ENCODE measurements at regions not wholly inside any gene's neighbourhood (a gene's known extent, or its start where the extent isn't known, plus 50 kb on each side); places are given as distances from the start of the nearest gene placed in this dataset.
"Not testable (repeated sequence)": the region's sequence is repeated elsewhere in the genome, so short reads cannot be mapped to it uniquely, and the experiment has no call there.

DNA sequence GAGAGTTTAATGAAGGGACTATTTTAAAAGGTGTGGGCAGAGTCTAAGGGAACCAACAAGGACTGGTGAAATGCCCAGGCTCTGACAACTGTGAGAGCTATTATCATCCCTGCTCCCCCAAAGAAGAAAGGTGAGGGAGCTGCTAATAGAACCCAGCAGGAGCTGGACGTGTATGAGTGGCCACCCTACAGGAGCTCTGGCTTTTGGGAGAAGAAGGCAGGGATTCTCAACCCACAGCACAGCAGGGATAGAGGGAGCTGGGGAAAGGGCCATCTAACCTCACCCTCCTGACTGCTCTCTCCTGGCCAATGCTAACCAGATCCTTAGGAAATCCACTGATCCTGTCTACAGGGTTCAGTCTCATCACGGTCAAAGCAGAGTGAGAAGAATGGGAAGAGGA, 57.1 kb downstream of the GRIN2B start:
- DNase-seq: no peak

DNA sequence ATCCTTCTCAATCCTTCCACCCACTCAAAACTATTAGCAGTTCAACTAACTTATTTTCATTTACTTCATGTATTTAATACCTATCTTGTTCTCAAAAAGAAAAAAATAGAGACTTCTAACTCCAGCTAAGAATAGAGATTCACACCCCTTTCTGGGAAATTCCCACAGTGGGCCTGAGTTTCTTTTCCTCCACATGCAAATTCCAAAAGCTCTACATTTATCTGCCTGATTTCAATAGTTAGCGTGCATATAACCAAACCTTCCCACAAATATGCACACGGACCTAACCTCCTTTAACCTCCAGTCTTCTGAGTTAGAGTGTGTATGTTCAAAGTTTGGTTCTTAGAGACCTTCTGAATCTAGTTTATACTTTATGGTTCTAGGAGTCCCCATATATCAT, 62.5 kb downstream of the GRIN2B start:
- DNase-seq: no peak

DNA sequence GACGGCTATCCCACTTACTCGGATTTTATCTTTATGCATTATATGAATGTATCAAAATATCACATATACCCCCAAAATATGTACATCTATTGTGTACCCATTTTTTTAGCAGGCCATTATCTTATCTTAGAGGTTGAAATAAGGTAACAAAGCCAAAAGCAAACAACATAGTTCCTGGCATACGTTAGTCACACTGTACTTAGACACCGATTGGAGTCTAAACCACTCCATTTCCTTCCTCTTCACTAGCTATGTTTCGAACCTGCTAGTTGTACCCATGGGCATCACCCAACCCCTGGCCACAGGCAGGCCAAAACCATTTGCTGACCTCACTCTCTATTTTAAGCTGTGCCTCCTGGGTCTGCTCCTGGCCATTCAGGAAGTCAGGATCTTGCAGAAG, 66.3 kb downstream of the GRIN2B start:
- DNase-seq: no peak

DNA sequence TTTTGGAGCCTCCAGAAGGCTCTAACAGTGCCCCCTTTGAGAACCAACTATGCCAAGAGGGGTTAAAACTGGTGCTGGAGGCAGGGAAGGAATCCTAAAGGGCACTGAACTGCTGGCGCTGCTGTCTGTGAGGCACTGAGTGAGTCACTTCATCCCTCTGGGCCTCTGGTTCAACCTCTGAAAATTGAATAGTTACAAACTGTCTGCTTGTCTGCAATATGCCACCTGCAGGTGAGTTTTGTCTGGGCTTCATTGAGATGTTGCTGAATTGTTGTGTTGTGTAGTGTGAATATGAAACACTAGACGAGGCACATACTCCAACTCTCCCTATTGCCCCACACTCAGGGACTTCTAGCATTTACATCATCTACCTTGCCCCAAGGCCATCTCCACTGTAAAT, 68.0 kb downstream of the GRIN2B start:
- DNase-seq: no peak

DNA sequence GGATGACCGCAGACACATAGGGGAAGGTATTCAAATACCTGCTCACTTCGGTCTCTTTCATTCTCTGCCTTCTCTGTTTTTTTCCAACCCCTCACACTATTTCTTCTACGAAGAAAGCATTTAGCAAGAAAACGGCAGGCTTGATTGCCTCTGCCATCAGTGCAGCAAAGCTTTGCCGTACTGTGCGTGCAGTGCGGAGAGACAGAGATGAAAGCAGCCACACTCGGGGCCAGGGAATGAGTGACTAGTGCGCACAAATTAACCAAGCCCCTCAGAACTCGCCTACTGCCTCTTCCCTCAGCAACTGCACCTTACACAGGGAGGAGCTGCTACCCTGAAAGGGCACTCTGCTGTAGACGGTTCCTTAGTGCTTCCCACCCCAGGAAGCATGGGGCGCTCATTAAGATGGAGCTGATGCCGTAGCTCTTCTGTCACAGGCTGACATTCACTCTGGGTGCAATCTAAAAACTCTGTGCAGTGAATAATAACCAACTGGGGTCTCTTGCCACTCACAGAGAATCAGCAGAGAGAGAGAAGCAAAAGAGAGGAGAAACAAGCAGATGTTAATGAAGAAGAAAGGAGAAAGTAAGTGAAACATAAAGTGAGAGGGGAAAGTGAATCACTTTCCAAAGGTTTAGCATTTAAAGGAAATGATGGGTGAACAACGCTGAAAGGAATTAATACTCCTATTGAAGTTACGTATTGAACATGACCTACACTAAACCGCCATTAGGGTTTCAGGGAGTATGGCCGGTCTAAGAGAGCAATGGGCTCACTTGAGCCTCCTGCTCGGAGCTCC, 69.4 kb downstream of the GRIN2B start:
- DNase-seq: no peak

DNA sequence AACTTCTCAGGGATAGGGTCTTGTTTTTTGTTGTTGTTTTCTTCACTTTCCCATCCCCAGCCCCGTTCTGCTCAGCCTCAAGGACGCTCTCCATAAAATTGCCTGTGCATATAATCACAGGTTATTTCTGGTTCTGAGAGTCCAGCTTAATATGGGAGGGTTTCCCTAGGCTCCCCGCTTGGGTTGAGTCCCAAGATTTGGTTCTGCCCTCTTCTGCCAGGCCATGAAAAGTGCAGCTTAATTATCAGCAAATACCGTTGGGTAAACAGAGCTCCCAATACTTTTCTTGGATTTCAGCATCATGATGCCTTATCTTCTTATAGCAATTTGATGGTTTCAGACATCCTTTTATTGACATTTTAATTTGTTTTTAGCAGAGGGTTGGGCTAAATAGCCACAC, 75.6 kb downstream of the GRIN2B start:
- no peak for DNase-seq

DNA sequence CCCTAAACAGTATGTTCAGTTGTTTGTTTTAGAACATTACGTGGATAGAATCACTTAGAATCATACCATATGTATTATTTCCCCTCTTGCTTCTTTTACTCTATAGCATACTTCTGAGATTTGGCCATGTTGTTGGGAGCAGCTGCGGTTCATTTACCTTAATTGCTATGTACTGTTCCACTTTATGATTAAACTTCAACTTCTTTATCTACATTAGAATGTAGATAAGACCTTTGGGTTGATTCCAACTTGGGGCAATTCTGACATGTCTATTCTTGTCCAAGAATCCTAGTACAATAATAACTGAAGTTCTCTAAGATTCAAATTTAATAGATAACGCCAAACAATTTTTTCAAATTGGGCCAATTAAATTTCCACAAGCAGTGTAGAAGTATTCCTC, 80.7 kb downstream of the GRIN2B start:
- no peak for DNase-seq

DNA sequence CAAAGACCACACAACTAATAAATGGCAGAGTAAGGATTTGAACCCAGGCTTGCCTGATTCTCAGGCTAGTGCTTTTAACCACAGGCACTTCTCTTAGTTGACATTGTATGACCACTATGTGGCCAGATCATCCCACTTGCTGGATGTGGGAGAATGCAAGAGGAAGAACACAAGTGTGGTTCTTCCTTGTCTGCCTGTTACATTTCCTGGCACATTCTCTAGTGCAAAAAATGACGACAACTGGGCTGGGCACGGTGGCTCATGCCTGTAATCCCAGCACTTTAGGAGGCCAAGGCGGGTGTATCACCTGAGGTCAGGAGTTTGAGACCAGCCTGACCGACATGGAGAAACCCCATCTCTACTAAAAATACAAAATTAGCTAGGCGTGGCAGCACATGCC, 83.0 kb downstream of the GRIN2B start:
- not testable (repeated sequence) for DNase-seq

DNA sequence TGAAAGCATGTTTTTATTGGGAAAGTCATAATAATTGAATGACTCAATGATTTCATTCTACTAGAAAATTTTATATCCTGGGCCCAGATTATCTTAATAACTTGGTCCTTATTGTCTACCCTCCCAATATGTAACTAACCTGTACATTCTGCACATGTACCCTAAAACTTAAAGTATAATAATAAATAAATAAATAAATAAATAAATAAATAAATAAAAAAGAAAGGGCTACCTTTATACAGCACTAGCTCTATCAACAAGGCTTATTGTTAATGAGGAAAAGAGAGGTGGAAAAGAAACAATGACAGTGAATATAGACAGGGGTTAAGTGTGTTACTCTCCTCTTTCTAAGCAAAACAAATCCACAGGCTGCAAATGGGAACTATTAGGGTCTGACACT, 83.6 kb downstream of the GRIN2B start:
- DNase-seq: no peak

DNA sequence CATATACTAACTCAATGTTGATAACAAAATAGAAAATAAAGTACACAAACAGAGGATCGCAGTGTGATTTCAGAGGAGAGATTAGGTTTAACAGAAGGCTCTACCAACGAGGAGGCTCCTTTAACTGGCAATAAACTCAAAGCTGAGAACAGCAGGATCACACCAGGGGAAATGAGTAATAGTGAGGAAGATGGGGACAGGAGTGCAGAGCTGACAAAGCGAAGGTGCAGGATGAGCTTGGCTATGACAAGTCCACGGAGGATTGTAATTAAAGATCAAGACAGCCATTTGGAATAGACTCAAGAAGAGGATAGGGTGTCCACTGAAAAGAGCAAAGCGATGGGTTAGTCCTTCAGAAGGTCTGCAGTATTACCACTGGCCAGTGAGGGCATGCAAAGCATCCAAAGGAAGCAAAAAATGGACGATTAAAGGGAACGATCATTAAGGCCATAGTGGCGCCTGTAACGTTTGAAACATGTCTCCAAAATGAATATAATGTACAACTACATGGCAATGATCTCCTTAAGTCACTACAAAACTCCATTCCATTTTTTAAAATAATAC, 85.3 kb downstream of the GRIN2B start:
- DNase-seq: no peak

DNA sequence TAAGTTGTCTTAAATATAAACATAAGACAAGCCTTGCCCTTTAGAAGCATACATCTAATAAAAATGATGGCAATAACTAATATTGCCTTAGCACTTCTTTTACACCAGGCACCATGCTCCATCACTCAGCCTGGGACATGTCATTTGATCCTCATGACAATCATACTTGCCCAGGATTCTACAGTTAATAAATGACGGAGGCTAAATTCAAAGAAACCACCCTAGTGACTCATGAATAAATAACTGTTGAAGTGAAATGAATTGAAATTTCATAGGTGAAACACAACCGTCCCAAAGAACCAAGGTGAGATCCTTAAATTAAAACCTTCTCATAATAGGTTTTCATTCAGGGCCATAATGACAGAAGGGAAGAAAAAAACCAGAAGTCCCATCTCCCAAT, 89.5 kb downstream of the GRIN2B start:
- DNase-seq: no peak

DNA sequence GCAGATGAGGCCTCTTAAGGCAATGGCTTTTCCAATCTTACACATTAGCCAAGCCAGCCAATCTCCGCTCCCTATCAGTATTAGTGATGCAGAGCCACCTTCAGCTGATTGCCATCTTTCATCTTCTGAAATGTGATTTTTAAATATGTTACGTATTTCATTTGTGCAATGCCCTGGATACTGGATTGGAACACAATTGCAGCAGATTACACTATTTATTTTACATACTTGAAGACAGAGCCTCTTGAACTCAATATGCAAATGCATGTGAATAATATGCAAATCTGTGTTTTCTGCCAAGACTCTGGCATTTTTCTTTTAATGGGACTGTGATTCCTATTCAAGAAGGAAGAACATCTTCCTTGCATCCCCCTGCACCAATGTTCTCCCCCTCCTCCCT, 90.5 kb downstream of the GRIN2B start:
- DNase-seq: no peak

DNA sequence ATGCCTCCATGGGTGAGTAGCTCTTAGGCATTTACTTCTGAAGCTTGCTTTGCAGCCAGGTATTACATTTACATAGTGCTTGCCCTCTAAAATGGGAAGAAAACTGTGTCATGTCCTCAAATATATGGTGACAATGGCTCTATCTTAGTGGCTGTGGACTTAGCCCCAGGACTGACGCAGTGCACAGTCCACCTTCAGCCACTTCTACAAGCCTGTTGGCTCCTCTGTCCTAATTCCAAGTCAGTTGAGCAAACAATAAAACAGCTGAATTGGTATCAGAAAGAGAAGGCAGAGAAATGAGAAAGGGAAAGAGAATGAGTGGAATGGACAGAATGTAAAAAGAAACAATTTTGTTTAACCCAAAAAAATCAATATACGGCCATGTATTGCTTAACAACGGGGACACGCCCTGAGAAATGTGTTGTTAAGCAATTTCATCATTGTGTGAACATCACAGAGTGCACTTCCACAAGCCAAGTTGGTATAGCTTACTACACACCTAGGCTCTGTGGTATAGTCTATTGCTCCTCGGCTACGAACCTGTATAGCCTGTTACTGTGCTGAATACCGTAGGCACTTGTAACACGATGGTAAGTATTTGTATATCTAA, 93.5 kb downstream of the GRIN2B start:
- DNase-seq: no peak

DNA sequence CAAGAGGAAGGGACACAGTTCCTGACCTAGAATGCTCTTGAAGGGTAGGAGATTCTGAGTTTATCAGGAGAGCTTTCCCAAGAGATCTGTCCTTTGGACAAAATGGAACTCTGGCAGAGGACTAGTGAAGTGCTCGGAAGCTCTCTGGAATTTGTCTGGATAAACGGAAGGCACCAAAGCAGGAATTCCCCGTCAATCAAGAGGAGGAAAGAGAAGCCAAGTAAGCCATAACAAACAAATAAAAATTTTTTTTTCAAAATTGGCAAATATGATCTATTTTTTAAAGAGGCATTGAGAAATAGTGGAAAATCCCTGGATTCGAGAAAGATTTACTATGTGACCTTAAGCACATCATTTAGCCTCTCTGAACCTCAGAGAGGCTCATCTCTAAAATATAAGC, 99.2 kb downstream of the GRIN2B start:
- DNase-seq: no peak

DNA sequence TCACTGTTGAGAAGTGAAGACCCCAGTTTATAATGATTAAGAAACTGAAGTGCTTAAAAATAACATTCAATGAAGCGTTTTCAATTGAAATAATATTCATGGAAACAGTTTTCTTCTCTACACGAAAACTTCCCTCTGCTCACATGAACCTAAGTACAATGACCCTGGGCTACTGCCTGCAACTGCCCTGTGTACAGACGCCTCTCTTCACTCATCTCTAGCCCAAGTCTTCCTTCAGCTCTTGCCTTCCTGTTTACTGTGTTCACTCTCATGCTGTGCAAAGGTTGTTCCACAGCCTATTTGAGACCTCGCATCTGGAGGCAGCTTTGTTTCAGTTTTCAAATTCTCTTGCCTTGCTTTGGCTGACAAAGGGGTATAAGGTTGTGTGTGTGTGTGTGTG, 100.8 kb downstream of the GRIN2B start:
- DNase-seq: no peak

DNA sequence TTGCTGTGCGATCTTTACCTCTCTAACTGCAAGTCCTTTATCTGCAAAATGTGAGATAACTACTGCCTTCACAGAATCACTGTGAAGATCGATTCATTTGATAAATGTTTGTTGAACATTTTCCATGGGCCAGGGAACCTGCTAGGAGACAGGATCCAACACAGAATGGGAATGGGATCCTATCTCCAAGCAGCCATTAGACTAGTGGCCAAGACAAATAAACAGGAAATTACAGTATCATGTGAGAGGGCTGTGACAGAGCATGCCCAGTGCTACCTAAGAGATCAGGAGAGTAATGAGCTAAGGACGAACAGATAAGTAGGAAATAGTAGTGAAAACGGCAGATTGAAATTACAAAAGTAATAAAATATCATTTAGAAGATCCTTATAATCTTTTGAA, 105.7 kb downstream of the GRIN2B start:
- DNase-seq: no peak

DNA sequence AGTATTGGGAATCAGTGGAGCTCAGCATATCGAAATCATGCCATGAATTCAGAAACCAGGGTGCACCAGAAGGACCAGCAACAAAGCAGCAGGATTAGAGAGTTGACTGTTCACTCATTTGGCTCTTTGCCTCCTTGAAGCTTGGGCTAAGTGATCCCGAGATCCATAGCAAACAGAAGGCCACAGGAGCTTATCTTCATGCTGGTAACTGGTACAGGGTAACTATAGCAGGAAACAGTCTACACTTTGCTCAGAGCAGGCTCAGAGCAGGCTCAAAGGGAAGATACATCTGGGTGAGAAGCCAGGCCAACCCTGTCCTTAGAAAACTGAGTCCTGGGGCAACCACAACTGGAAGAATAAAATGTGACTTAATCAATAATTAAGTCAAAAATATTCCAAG, 111.1 kb downstream of the GRIN2B start:
- DNase-seq: no peak

DNA sequence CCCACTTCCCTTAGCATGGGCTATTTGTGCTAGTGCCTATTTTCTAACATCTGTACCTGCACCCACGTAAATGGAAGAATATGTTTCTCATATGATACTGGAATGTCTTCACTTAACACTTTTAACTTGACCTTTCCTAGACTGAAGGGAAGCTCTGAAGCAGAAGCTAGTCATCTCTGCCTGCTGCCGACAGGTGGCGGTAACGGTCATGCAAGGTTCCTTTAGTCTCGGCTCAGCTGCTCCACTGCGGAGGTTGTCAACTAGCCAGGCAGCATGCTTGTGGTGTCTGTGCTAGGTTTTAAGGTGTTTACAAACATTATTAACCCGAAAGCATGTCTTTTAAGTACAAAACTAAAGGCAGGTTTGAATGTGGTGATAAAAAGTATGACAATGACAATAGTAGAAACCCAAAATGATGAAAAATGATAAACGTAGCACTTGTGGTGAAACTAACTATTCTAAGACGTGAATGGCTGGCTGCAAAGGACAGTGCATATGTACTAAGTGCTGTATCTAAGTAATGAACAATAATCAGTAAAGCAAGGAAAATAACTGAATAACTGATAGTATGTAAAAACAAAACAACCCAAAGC, 117.2 kb downstream of the GRIN2B start:
- DNase-seq: peak; percentile 20

DNA sequence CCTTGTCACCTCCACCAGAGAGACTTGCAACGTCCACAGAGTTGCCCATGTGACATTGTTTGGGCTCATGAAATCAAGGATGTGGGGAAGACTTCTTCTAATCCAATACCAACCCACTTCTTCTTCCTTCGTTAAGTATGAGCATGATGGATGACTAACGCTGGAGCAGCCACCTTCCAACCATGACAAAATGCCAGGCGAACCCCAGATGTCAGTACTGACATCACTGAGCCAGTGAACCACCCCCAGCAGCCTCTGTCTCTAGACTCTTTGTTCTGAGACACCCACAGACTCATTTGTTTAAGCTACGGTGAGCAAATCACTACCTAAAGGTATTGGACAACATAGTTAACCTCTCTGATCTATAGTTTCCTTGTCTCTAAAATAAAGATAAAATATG, 123.7 kb downstream of the GRIN2B start:
- no peak for DNase-seq

DNA sequence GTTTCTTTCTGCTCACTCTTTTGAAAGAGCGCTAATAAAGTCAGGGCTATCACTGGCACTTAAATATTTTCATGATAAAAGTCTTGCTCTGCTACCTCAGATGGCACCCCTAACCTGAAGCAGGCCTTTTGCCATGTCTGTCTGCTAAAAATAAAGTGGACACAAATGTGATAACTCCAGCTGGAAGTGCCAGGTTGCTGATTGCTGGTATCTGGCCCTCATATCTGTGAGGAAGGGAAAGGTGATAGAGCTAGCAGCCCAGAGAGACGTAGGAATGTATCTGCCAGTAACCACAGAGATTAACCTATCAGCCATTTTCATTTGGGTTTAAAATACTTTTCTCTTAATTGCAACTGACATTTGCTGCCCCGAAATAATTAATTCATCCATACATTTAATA, 127.9 kb downstream of the GRIN2B start:
- DNase-seq: no peak

DNA sequence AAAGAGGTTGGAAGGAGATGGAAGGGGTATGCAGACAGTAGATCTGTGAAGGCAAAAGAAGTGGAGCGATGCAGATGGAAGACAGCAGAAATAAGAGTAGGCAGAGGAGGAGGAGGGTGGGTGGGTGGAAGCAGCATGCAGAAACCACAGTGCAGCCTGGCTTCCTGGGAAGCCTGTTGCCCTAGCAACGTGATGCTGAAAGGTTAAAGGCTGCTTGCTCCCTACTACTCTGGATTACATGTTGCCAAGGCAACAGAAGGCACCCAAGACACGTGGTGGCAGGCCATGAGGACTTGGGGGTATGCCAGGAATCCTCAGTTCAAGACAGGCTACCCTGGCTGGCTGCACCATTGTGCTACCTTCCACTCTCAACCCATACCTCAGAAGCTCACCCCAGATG, 129.6 kb downstream of the GRIN2B start:
- no peak for DNase-seq

DNA sequence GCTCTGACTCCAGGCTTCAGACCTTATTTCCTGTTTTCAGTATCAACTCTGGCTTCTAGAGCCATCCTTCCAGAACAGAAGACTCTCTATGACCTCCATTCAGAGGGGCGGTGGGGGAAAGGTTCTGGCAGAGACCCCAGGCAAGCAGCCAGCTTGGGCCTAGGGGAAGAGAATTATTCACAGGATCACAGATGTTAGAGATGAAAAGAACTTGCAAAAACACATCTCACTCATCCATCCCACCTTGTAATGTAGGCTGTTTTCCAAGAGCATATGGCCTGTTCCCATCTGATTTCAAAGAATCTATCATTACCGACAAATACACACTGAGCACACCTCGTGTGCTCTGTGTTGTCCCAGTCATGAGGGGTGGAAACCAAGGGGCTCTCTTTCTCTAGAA, 131.9 kb downstream of the GRIN2B start:
- no peak for DNase-seq

DNA sequence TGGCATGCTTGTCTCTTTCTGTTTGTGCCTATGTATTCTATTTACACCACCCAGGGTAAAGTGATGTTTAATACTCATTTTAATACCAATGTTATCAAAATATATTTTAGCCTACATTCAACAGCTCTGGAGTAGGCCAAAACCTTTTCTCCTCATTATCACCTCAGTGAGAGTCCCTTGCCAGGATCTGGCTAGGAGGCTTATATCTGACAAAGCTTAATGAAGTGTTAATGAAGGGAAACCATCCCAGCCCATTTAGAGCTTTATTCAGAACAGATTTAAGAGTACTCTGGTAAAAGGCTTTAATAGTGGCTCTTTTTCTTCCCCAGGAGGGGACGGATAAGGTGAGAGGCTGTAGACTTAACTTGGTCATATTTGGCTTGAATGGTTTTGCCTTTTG, 137.6 kb downstream of the GRIN2B start:
- no peak for DNase-seq

DNA sequence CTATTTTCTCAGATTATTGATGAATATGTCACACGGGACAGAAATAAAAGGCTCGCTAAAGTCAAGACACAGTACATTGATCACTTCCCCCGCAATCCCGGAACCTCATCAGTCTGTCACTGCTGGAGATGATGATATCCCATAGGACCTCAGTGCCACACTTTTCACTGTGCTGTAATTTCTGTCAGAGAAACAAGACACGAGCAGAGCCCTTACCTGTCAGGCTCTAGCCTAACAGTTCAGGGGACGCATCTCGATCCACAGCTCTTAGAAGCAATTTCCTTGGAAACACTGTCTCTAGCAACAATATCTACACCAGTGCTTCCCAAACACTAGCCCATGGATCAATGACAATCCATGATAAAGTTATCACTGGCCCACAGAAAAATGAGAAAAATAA, 140.0 kb downstream of the GRIN2B start:
- no peak for DNase-seq

Data from NCI-H510A treated with DMSO at 0.1 percent for 48 hours (cell line).